SH-SY5Y (cell line): ENCODE measurements at regions not wholly inside any gene's neighbourhood (a gene's known extent, or its start where the extent isn't known, plus 50 kb on each side); places are given as distances from the start of the nearest gene placed in this dataset.

Experiments
- GATA2 ChIP-seq: IDR thresholded peaks from 2 replicates; pipeline ENCODE4 v1.6.1; 2011; ENCODE audit warnings: mild to moderate bottlenecking, low read depth, low read length
- GATA3 ChIP-seq: IDR thresholded peaks from 2 replicates; pipeline ENCODE4 v1.6.1; 2011; ENCODE audit warnings: low read depth, mild to moderate bottlenecking, low read length, moderate library complexity

- TF ChIP-seq GATA2: no peak
- no peak for TF ChIP-seq GATA3
Observed at GRCh38 chr4:164379694-164380093, 374.2 kb upstream of the SMIM31 start.
